Gastroesophageal sphincter (tissue), 3 donors: ENCODE measurements at regions not wholly inside any gene's neighbourhood (a gene's known extent, or its start where the extent isn't known, plus 50 kb on each side); places are given as distances from the start of the nearest gene placed in this dataset.

Source experiments
- CTCF ChIP-seq, 4 experiments: fragments of 200-600 bp in 2 of 4; fragments of 450-650 bp in 2 of 4; sonication (generic) in 1 of 4; IDR thresholded peaks; one replicate each; pipeline ENCODE4 v1.5.1; 2017 to 2019; ENCODE audit warnings: antibody characterized with exemption in 4 of 4, mild to moderate bottlenecking in 2 of 4, moderate library complexity in 2 of 4
- EP300 ChIP-seq: sonication (generic); formaldehyde crosslinking; IDR thresholded peaks from one replicate; pipeline ENCODE4 v1.6.1; 2017; ENCODE audit warnings: antibody characterized with exemption, mild to moderate bottlenecking
- POLR2A ChIP-seq, 2 donors: fragments of 450-650 bp; IDR thresholded peaks; one replicate each; pipeline ENCODE4 v1.6.1; 2017; ENCODE audit warnings: antibody characterized with exemption in 2 of 2, mild to moderate bottlenecking in 2 of 2, moderate library complexity in 1 of 2
- POLR2AphosphoS5 ChIP-seq: sonication (generic); formaldehyde crosslinking; IDR thresholded peaks from one replicate; pipeline ENCODE4 v1.6.1; 2017; ENCODE audit warnings: antibody characterized with exemption

GRCh38 chr18:2326999-2327398, 244.3 kb downstream of the METTL4 start:
- no peak for TF ChIP-seq CTCF (IDR thresholded peaks at IDR 0.05)
- TF ChIP-seq POLR2AphosphoS5 = no peak
- no peak for TF ChIP-seq POLR2A (IDR thresholded peaks at IDR 0.05)
- no peak for TF ChIP-seq EP300
